GM12873 (cell line): ENCODE measurements at regions not wholly inside any gene's neighbourhood (a gene's known extent, or its start where the extent isn't known, plus 50 kb on each side); places are given as distances from the start of the nearest gene placed in this dataset.

Experiments
- TF ChIP-seq, protein P1 (sequence below): IDR thresholded peaks from 2 replicates; pipeline ENCODE4 v1.5.1; 2012; ENCODE audit warnings: low read depth, mild to moderate bottlenecking, moderate library complexity, low read length, control low read depth; ENCODE audit not compliant: insufficient read depth; ENCODE audit errors: missing control alignments

DNA sequence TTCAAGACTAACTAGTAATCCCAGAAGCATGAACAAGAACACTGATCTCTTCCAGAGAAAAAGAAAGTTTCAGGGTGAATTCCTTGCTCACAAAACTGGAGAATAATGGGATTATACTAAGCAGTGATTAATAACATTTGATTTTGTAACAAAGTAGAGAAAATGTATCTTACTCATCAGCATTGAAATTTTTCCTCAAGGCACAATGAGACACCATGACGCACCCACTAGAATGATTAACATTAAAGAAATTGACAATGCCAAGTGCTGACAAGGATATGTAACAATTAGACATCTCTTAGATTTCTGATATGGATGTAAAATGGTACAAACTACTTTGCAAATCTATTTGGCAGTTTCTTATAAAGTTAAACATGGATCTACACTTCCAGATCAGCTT is 101.1 kb upstream of the EPHA4 start:
- TF ChIP-seq, protein P1, sequence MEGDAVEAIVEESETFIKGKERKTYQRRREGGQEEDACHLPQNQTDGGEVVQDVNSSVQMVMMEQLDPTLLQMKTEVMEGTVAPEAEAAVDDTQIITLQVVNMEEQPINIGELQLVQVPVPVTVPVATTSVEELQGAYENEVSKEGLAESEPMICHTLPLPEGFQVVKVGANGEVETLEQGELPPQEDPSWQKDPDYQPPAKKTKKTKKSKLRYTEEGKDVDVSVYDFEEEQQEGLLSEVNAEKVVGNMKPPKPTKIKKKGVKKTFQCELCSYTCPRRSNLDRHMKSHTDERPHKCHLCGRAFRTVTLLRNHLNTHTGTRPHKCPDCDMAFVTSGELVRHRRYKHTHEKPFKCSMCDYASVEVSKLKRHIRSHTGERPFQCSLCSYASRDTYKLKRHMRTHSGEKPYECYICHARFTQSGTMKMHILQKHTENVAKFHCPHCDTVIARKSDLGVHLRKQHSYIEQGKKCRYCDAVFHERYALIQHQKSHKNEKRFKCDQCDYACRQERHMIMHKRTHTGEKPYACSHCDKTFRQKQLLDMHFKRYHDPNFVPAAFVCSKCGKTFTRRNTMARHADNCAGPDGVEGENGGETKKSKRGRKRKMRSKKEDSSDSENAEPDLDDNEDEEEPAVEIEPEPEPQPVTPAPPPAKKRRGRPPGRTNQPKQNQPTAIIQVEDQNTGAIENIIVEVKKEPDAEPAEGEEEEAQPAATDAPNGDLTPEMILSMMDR, result no peak

GRCh38 chr2:221671515-221671914 is 99.4 kb upstream of the EPHA4 start:
- TF ChIP-seq, protein P1, result no peak

GRCh38 chr2:221662689-221663391 is 90.7 kb upstream of the EPHA4 start:
- TF ChIP-seq, protein P1, result no peak

- TF ChIP-seq, protein P1, result no peak
Observed at GRCh38 chr2:221657806-221658205, 85.7 kb upstream of the EPHA4 start.

- TF ChIP-seq, protein P1, result no peak
Observed at GRCh38 chr2:221655300-221655699, 83.2 kb upstream of the EPHA4 start.

- TF ChIP-seq, protein P1, result no peak
Observed at GRCh38 chr2:221653182-221653581, 81.1 kb upstream of the EPHA4 start.

- TF ChIP-seq, protein P1, result no peak
Observed at GRCh38 chr2:221649051-221649775, 77.1 kb upstream of the EPHA4 start.
